Spinal cord (tissue), 9 donors: ENCODE measurements at regions not wholly inside any gene's neighbourhood (a gene's known extent, or its start where the extent isn't known, plus 50 kb on each side); places are given as distances from the start of the nearest gene placed in this dataset.

Experiments
- DNase-seq, 6 donors: peaks; one replicate each; pipeline versions ENCODE4 v3.0.0 to v3.0.0-alpha.2; 2013 to 2015; ENCODE audit warnings: low spot score in 6 of 6, low read depth in 4 of 6
- H3K27ac ChIP-seq: one replicate; pipeline ENCODE4 v1.5.1; 2013; ENCODE audit warnings: low read depth, low read length, control low read depth
- H3K27me3 ChIP-seq: one replicate; pipeline ENCODE4 v1.6.1; 2013; ENCODE audit warnings: low read length; ENCODE audit not compliant: control insufficient read depth, insufficient read depth
- H3K36me3 ChIP-seq: one replicate; pipeline ENCODE4 v1.6.1; 2013; ENCODE audit warnings: low read length; ENCODE audit not compliant: control insufficient read depth, insufficient read depth
- H3K4me1 ChIP-seq: one replicate; pipeline ENCODE4 v1.6.1; 2013; ENCODE audit warnings: low read length; ENCODE audit not compliant: control insufficient read depth, insufficient read depth
- H3K4me3 ChIP-seq: one replicate; pipeline ENCODE4 v1.5.1; 2013; ENCODE audit warnings: low read depth, low read length, control low read depth
- H3K9me3 ChIP-seq: one replicate; pipeline ENCODE4 v1.6.1; 2013; ENCODE audit warnings: low read length; ENCODE audit not compliant: control insufficient read depth, insufficient read depth
- WGBS: methylation state at CpG from one replicate; pipeline ENCODE4 v1.1.5; 2013; ENCODE audit warnings: missing lambda C conversion rate; ENCODE audit not compliant: insufficient coverage; 5-methylcytosine and 5-hydroxymethylcytosine counted together
- donor health status: healthy.

DNA sequence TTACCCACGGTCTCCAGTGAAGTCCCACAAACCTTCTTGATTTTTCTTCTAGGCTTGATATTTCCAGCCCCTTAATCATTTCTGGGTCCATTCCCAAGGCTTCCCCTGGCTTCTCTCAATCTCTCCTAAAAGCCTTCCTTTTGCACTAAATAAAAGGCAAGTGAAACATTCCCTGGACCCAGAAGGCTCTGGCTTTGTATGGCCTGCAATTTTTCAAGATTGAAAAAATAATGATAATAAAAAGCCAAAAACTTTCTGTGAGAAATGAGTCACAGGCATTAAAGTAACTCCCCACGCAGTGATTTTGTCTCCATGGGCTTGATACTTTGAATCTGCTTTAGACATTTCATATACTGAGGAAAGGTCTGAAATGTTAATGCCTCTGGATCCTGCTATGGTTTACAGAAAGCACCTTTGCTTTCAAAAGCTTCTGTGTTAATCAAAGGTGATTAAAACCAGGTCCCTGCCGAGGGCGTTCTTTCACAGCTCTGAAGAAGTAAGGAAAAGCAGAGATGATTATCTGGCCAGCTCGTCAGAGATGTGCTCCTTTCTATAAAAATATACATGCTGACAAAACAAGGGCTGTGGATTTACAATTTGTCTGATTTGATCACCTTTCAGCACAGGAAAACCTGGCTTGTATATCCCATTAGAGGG is 118.9 kb upstream of the TMEM72 start:
- no peak overlapping the region for H3K4me3 ChIP-seq
- H3K9me3 ChIP-seq = no peaks in the 10 kb centered on the region
- H3K27me3 ChIP-seq = no peaks in the 10 kb centered on the region
- WGBS = 60% methylated on average over 1 of the region's 5 CpGs
- H3K4me1 ChIP-seq = peaks cover 4% of the 10 kb centered on the region
- no peaks in the 10 kb centered on the region for H3K36me3 ChIP-seq
- no peak overlapping the region for H3K27ac ChIP-seq
- no peak for DNase-seq

GRCh38 chr10:44799966-44800365 is 111.2 kb upstream of the TMEM72 start:
- Histone ChIP-seq H3K4me3 (no peak overlapping the region), H3K27me3 (no peaks in the 10 kb centered on the region), H3K9me3 (peaks cover 1% of the 10 kb centered on the region), H3K27ac (no peak overlapping the region), H3K4me1 (peaks cover 8% of the 10 kb centered on the region), H3K36me3 (no peaks in the 10 kb centered on the region)
- no CpG with 5 or more reads among the region's 2 CpGs for WGBS
- DNase-seq = no peak

GRCh38 chr10:44801383-44802327 is 109.5 kb upstream of the TMEM72 start:
- H3K4me3 ChIP-seq = no peak overlapping the region
- no peak overlapping the region for H3K27ac ChIP-seq
- H3K36me3 ChIP-seq = no peaks in the 10 kb centered on the region
- DNase-seq = peak in 2 of 6 donors; percentile 84 to 85
- H3K27me3 ChIP-seq = no peaks in the 10 kb centered on the region
- peaks cover 1% of the 10 kb centered on the region for H3K9me3 ChIP-seq
- peaks cover 8% of the 10 kb centered on the region for H3K4me1 ChIP-seq
- 27% methylated on average over 3 of the region's 6 CpGs for WGBS

- no peaks in the 10 kb centered on the region for H3K27me3 ChIP-seq
These were observed 107.3 kb upstream of the TMEM72 start for GRCh38 chr10:44803862-44804261.

DNA sequence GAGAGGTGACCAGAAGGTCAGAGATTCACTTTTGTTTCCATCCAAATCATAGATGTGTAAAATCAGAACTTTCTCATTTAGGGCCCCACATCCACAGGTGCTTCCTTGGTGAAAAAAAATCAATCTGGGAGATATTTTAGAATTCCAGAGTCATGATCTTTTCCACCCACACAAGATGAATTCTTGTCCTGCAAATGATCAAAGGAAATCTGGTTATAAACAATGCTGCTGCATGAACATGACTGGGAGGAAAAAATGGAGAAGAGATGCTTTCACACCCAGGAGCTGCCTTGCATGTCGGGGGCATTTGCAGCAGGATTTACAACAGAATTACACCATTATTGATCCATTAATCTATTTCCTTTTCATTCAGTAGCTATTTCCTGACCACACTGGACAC is 106.5 kb upstream of the TMEM72 start:
- peaks cover 1% of the 10 kb centered on the region for H3K9me3 ChIP-seq
- H3K27me3 ChIP-seq = no peaks in the 10 kb centered on the region
- H3K4me3 ChIP-seq = no peak overlapping the region
- no CpG with 5 or more reads among the region's 1 CpG for WGBS
- DNase-seq = no peak
- H3K4me1 ChIP-seq = peaks cover 8% of the 10 kb centered on the region
- H3K27ac ChIP-seq = no peak overlapping the region
- no peaks in the 10 kb centered on the region for H3K36me3 ChIP-seq

More at GRCh38 chr10:44803862-44804261, 107.3 kb upstream of the TMEM72 start:
- Histone ChIP-seq H3K27ac (no peak overlapping the region), H3K4me3 (no peak overlapping the region), H3K36me3 (no peaks in the 10 kb centered on the region), H3K9me3 (peaks cover 1% of the 10 kb centered on the region), H3K4me1 (peaks cover 8% of the 10 kb centered on the region)
- DNase-seq = peak in 1 of 6 donors; percentile 36
- WGBS = no CpG with 5 or more reads among the region's 2 CpGs

GRCh38 chr10:44805466-44806210 is 105.5 kb upstream of the TMEM72 start:
- Histone ChIP-seq H3K9me3 (peaks cover 1% of the 10 kb centered on the region), H3K36me3 (no peaks in the 10 kb centered on the region), H3K4me3 (no peak overlapping the region), H3K27me3 (no peaks in the 10 kb centered on the region), H3K27ac (no peak overlapping the region), H3K4me1 (peaks cover 8% of the 10 kb centered on the region)
- 94% methylated on average over 5 of the region's 6 CpGs for WGBS
- no peak for DNase-seq

DNA sequence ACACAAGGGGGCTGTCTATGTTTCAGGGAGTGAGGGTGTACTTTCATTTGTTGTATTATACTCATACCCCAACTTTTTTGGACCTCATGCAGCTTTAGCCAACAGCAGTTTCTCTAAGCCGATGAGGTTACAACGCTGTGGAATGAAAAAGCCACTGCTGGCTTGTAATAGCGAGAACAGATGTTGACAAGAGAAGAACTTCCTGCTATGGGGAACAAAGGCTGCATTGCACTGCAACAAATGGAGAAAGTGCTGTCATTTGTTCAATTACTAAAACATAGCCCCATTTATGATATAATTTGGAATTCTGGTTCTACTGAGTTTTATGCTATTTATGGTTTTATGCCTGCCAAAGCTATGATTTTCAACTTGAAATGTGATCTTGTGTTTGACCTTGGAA is 104.2 kb upstream of the TMEM72 start:
- DNase-seq = peak in 1 of 6 donors; percentile 39
- Histone ChIP-seq H3K4me3 (no peak overlapping the region), H3K36me3 (no peaks in the 10 kb centered on the region), H3K27me3 (no peaks in the 10 kb centered on the region), H3K27ac (no peak overlapping the region), H3K4me1 (peaks cover 10% of the 10 kb centered on the region), H3K9me3 (no peaks in the 10 kb centered on the region)
- WGBS = no CpG with 5 or more reads among the region's 3 CpGs

DNA sequence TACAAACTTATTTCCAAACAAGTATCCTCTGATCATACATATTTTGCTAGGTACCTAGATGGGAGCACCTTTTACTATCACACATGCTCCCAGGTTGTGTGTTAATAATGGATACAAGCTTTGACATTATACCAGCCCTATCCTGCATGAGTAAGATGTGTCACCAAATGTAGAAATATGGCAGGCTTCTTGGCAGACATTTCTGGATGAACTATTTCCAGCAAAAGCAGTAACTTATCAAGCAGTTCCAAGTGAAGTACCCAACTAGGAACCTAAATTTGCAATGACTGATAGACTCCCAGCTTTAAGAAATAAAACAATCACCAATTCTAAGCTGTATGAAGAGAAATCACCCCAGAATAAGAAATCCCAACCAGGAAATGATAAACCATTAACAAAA is 103.7 kb upstream of the TMEM72 start:
- Histone ChIP-seq H3K4me1 (peaks cover 7% of the 10 kb centered on the region), H3K27ac (no peak overlapping the region)
- no peak for DNase-seq

DNA sequence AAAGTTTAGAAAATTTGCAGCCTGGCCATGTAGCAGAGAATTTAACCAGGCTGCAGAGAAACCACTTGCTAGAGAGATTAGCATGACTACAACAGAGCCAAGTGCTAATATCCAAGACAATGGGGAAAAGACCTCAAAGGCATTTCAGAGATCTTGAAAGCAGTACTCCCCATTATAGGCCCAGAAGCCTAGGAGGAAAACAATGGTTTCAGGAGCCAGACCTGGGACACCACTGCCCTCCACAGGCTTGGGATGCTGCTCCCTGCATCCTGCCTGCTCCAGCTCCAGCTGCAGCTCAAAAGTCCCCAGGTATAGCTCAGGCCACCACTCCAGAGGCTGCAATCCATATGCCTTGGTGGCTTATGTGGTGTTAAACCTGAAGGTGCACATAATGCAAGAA is 101.5 kb upstream of the TMEM72 start:
- Histone ChIP-seq H3K4me1 (peaks cover 3% of the 10 kb centered on the region), H3K27me3 (no peaks in the 10 kb centered on the region), H3K27ac (no peak overlapping the region), H3K4me3 (no peak overlapping the region), H3K36me3 (no peaks in the 10 kb centered on the region), H3K9me3 (no peaks in the 10 kb centered on the region)
- DNase-seq = no peak

More for the DNA sequence above, 103.7 kb upstream of the TMEM72 start:
- H3K4me3 ChIP-seq = no peak overlapping the region
- no peaks in the 10 kb centered on the region for H3K27me3 ChIP-seq
- H3K36me3 ChIP-seq = no peaks in the 10 kb centered on the region
- H3K9me3 ChIP-seq = no peaks in the 10 kb centered on the region
